C4-2B (cell line): ENCODE measurements at regions not wholly inside any gene's neighbourhood (a gene's known extent, or its start where the extent isn't known, plus 50 kb on each side); places are given as distances from the start of the nearest gene placed in this dataset.

Source experiments
- H3K27ac ChIP-seq: fragments of 450-650 bp; 2 replicates; pipeline ENCODE4 v1.5.1; 2017
- CTCF ChIP-seq: fragments of 450-650 bp; conservative IDR thresholded peaks from 2 replicates; pipeline ENCODE4 v1.5.1; 2017; ENCODE audit warnings: mild to moderate bottlenecking
- ZFX ChIP-seq: fragments of 450-650 bp; IDR thresholded peaks from 2 replicates; pipeline ENCODE4 v1.6.1; 2017

GRCh38 chr10:123588386-123588914, 77.7 kb upstream of the GPR26 start:
- no peak overlapping the region for H3K27ac ChIP-seq
- no peak for TF ChIP-seq ZFX
- TF ChIP-seq CTCF, result no peak

GRCh38 chr10:123595661-123596060, 70.5 kb upstream of the GPR26 start:
- no peak for TF ChIP-seq ZFX
- TF ChIP-seq CTCF, result no peak
- H3K27ac ChIP-seq, result no peak overlapping the region

GRCh38 chr10:123597676-123598075, 68.5 kb upstream of the GPR26 start:
- no peak overlapping the region for H3K27ac ChIP-seq
- TF ChIP-seq ZFX (no peak), CTCF (no peak)

- TF ChIP-seq CTCF (no peak), ZFX (no peak)
- H3K27ac ChIP-seq, result no peak overlapping the region
Measured at GRCh38 chr10:123599366-123599849, 66.7 kb upstream of the GPR26 start.

GRCh38 chr10:123600177-123600576, 66.0 kb upstream of the GPR26 start:
- TF ChIP-seq CTCF (no peak), ZFX (no peak)
- no peak overlapping the region for H3K27ac ChIP-seq

- TF ChIP-seq ZFX (no peak), CTCF (no peak)
- H3K27ac ChIP-seq, result no peak overlapping the region
Measured at GRCh38 chr10:123603130-123603529, 63.0 kb upstream of the GPR26 start.

- TF ChIP-seq CTCF (no peak), ZFX (no peak)
- H3K27ac ChIP-seq, result no peak overlapping the region
Measured at GRCh38 chr10:123604506-123604905, 61.6 kb upstream of the GPR26 start.
